Activated naive CD8-positive, alpha-beta T cell (primary cell): ENCODE measurements at regions not wholly inside any gene's neighbourhood (a gene's known extent, or its start where the extent isn't known, plus 50 kb on each side); places are given as distances from the start of the nearest gene placed in this dataset.

Experiments
- H3K27ac Mint-ChIP-seq: one replicate; pipeline ENCODE4 v1.8.0; 2021; ENCODE audit warnings: mixed read lengths
- H3K27me3 Mint-ChIP-seq: one replicate; pipeline ENCODE4 v1.8.0; 2021; ENCODE audit warnings: mixed read lengths
- H3K36me3 Mint-ChIP-seq: one replicate; pipeline ENCODE4 v1.8.0; 2021; ENCODE audit warnings: mixed read lengths
- H3K4me1 Mint-ChIP-seq: one replicate; pipeline ENCODE4 v1.8.0; 2021; ENCODE audit warnings: low read depth, mixed read lengths
- H3K4me3 Mint-ChIP-seq: one replicate; pipeline ENCODE4 v1.8.0; 2021; ENCODE audit warnings: mild to moderate bottlenecking, mixed read lengths
- H3K9me3 Mint-ChIP-seq: one replicate; pipeline ENCODE4 v1.8.0; 2021; ENCODE audit warnings: low read depth, mixed read lengths

- Mint-ChIP-seq H3K36me3 (no peaks in the 10 kb centered on the region), H3K9me3 (no peaks in the 10 kb centered on the region)
These were observed 76.4 kb downstream of the BOD1L2 start for GRCh38 chr18:57223144-57223870.

GRCh38 chr18:57230861-57231585, 84.1 kb downstream of the BOD1L2 start:
- Mint-ChIP-seq H3K4me1 (no peaks in the 10 kb centered on the region), H3K27ac (no peak overlapping the region), H3K4me3 (no peak overlapping the region), H3K36me3 (no peaks in the 10 kb centered on the region), H3K9me3 (no peaks in the 10 kb centered on the region), H3K27me3 (peaks cover 4% of the 10 kb centered on the region)

More at GRCh38 chr18:57223144-57223870, 76.4 kb downstream of the BOD1L2 start:
- no peaks in the 10 kb centered on the region for H3K4me1 Mint-ChIP-seq
- H3K27ac Mint-ChIP-seq: no peak overlapping the region
- H3K27me3 Mint-ChIP-seq: peaks cover 14% of the 10 kb centered on the region
- H3K4me3 Mint-ChIP-seq: no peak overlapping the region

GRCh38 chr18:57231864-57232263, 85.0 kb downstream of the BOD1L2 start:
- no peaks in the 10 kb centered on the region for H3K9me3 Mint-ChIP-seq
- H3K4me3 Mint-ChIP-seq: no peak overlapping the region
- H3K27me3 Mint-ChIP-seq: no peaks in the 10 kb centered on the region
- no peaks in the 10 kb centered on the region for H3K4me1 Mint-ChIP-seq
- no peaks in the 10 kb centered on the region for H3K36me3 Mint-ChIP-seq
- no peak overlapping the region for H3K27ac Mint-ChIP-seq

- Mint-ChIP-seq H3K4me1 (no peaks in the 10 kb centered on the region), H3K36me3 (no peaks in the 10 kb centered on the region), H3K4me3 (no peak overlapping the region), H3K27ac (no peak overlapping the region), H3K9me3 (no peaks in the 10 kb centered on the region), H3K27me3 (no peaks in the 10 kb centered on the region)
These were observed 87.5 kb downstream of the BOD1L2 start for GRCh38 chr18:57234346-57234745.

GRCh38 chr18:57241869-57242268, 95.0 kb downstream of the BOD1L2 start:
- Mint-ChIP-seq H3K36me3 (no peaks in the 10 kb centered on the region), H3K27ac (no peak overlapping the region), H3K27me3 (no peaks in the 10 kb centered on the region), H3K9me3 (no peaks in the 10 kb centered on the region), H3K4me3 (no peak overlapping the region), H3K4me1 (no peaks in the 10 kb centered on the region)

GRCh38 chr18:57242285-57242684, 95.4 kb downstream of the BOD1L2 start:
- no peaks in the 10 kb centered on the region for H3K36me3 Mint-ChIP-seq
- H3K4me1 Mint-ChIP-seq: no peaks in the 10 kb centered on the region
- H3K9me3 Mint-ChIP-seq: no peaks in the 10 kb centered on the region
- no peaks in the 10 kb centered on the region for H3K27me3 Mint-ChIP-seq
- H3K4me3 Mint-ChIP-seq: no peak overlapping the region
- H3K27ac Mint-ChIP-seq: no peak overlapping the region

- no peaks in the 10 kb centered on the region for H3K9me3 Mint-ChIP-seq
- H3K27me3 Mint-ChIP-seq: no peaks in the 10 kb centered on the region
- no peaks in the 10 kb centered on the region for H3K36me3 Mint-ChIP-seq
- H3K4me3 Mint-ChIP-seq: no peak overlapping the region
- no peak overlapping the region for H3K27ac Mint-ChIP-seq
- H3K4me1 Mint-ChIP-seq: no peaks in the 10 kb centered on the region
These were observed 96.8 kb downstream of the BOD1L2 start for GRCh38 chr18:57243624-57244179.

- H3K4me1 Mint-ChIP-seq: no peaks in the 10 kb centered on the region
- H3K27me3 Mint-ChIP-seq: no peaks in the 10 kb centered on the region
- H3K4me3 Mint-ChIP-seq: no peak overlapping the region
- H3K27ac Mint-ChIP-seq: no peak overlapping the region
- H3K9me3 Mint-ChIP-seq: no peaks in the 10 kb centered on the region
- H3K36me3 Mint-ChIP-seq: no peaks in the 10 kb centered on the region
These were observed 102.3 kb downstream of the BOD1L2 start for GRCh38 chr18:57249179-57249578.

GRCh38 chr18:57249883-57250282, 102.5 kb upstream of the ST8SIA3 start:
- no peaks in the 10 kb centered on the region for H3K4me1 Mint-ChIP-seq
- no peaks in the 10 kb centered on the region for H3K9me3 Mint-ChIP-seq
- H3K4me3 Mint-ChIP-seq: no peak overlapping the region
- H3K36me3 Mint-ChIP-seq: no peaks in the 10 kb centered on the region
- H3K27me3 Mint-ChIP-seq: no peaks in the 10 kb centered on the region
- H3K27ac Mint-ChIP-seq: no peak overlapping the region

GRCh38 chr18:57251747-57252146, 100.6 kb upstream of the ST8SIA3 start:
- H3K27me3 Mint-ChIP-seq: no peaks in the 10 kb centered on the region
- no peak overlapping the region for H3K4me3 Mint-ChIP-seq
- H3K4me1 Mint-ChIP-seq: no peaks in the 10 kb centered on the region
- H3K27ac Mint-ChIP-seq: no peak overlapping the region
- no peaks in the 10 kb centered on the region for H3K36me3 Mint-ChIP-seq
- no peaks in the 10 kb centered on the region for H3K9me3 Mint-ChIP-seq

- H3K4me1 Mint-ChIP-seq: no peaks in the 10 kb centered on the region
- H3K27ac Mint-ChIP-seq: no peak overlapping the region
These were observed 98.5 kb upstream of the ST8SIA3 start for GRCh38 chr18:57253903-57254302.

GRCh38 chr18:57258131-57258777, 94.1 kb upstream of the ST8SIA3 start:
- Mint-ChIP-seq H3K4me3 (no peak overlapping the region), H3K36me3 (no peaks in the 10 kb centered on the region), H3K9me3 (no peaks in the 10 kb centered on the region), H3K4me1 (no peaks in the 10 kb centered on the region), H3K27ac (no peak overlapping the region), H3K27me3 (peaks cover 8% of the 10 kb centered on the region)

More at GRCh38 chr18:57253903-57254302, 98.5 kb upstream of the ST8SIA3 start:
- Mint-ChIP-seq H3K36me3 (no peaks in the 10 kb centered on the region), H3K27me3 (peaks cover 2% of the 10 kb centered on the region), H3K9me3 (no peaks in the 10 kb centered on the region), H3K4me3 (no peak overlapping the region)

GRCh38 chr18:57267368-57267925, 84.9 kb upstream of the ST8SIA3 start:
- Mint-ChIP-seq H3K27ac (no peak overlapping the region), H3K9me3 (no peaks in the 10 kb centered on the region), H3K4me3 (no peak overlapping the region), H3K4me1 (no peaks in the 10 kb centered on the region), H3K36me3 (no peaks in the 10 kb centered on the region), H3K27me3 (no peaks in the 10 kb centered on the region)

GRCh38 chr18:57269756-57270155, 82.6 kb upstream of the ST8SIA3 start:
- no peak overlapping the region for H3K27ac Mint-ChIP-seq
- no peaks in the 10 kb centered on the region for H3K4me1 Mint-ChIP-seq
- no peaks in the 10 kb centered on the region for H3K36me3 Mint-ChIP-seq
- no peak overlapping the region for H3K4me3 Mint-ChIP-seq
- H3K27me3 Mint-ChIP-seq: peaks cover 2% of the 10 kb centered on the region
- no peaks in the 10 kb centered on the region for H3K9me3 Mint-ChIP-seq

GRCh38 chr18:57270156-57270555, 82.2 kb upstream of the ST8SIA3 start:
- Mint-ChIP-seq H3K4me3 (no peak overlapping the region), H3K36me3 (no peaks in the 10 kb centered on the region), H3K4me1 (no peaks in the 10 kb centered on the region), H3K9me3 (no peaks in the 10 kb centered on the region), H3K27me3 (peaks cover 2% of the 10 kb centered on the region), H3K27ac (no peak overlapping the region)
